SK-N-SH (cell line): ENCODE measurements at regions not wholly inside any gene's neighbourhood (a gene's known extent, or its start where the extent isn't known, plus 50 kb on each side); places are given as distances from the start of the nearest gene placed in this dataset.

ENCODE experiments used
- CTCF ChIA-PET: fragments of 300-600, 350-600 bp; formaldehyde crosslinking; extraction: SDS; loops from one replicate; lab custom pipeline; 2021; lab: Yijun Ruan, JAX
- POLR2A ChIA-PET: fragments of 350-600 bp; sonication (Branson Sonifier 250); formaldehyde crosslinking; extraction: SDS; loops from one replicate; lab custom pipeline; 2020; ENCODE audit warnings: antibody characterized with exemption, inconsistent platforms; lab: Yijun Ruan, JAX
- DNase-seq: peaks from one replicate; pipeline ENCODE4 v3.0.0; 2012
- H2AFZ ChIP-seq: fragments of 200-600 bp; sonication (generic); 2 replicates; pipeline ENCODE4 v1.8.1; 2016; ENCODE audit warnings: antibody characterized with exemption, mild to moderate bottlenecking, low read depth
- H3F3A ChIP-seq: fragments of 200-600 bp; sonication (generic); replicated peaks from 2 replicates; pipeline ENCODE3; 2016; ENCODE audit warnings: antibody characterized with exemption, mild to moderate bottlenecking; ENCODE audit not compliant: insufficient read depth
- H3K27ac ChIP-seq, 2 experiments: fragments of 200-500 bp in 1 of 2; fragments of 200-600 bp in 1 of 2; sonication (Bioruptor generic) in 1 of 2; sonication (generic), shearing (Covaris generic) in 1 of 2; 2 replicates each; pipeline versions ENCODE4 v1.5.1 to v1.6.1; 2014 to 2016; ENCODE audit warnings: low read depth in 2 of 2, inconsistent platforms in 1 of 2, low read length in 1 of 2, mild to moderate bottlenecking in 1 of 2, mixed read lengths in 1 of 2
- H3K27me3 ChIP-seq: fragments of 200-600 bp; sonication (generic), shearing (Covaris generic); 2 replicates; pipeline ENCODE4 v1.6.1; 2016; ENCODE audit warnings: mixed run types; ENCODE audit not compliant: insufficient read depth
- H3K36me3 ChIP-seq, 2 experiments: fragments of 200-500 bp in 1 of 2; fragments of 200-600 bp in 1 of 2; sonication (Bioruptor generic) in 1 of 2; sonication (generic) in 1 of 2; replicated peaks in 1 of 2; 2 replicates each; pipeline versions ENCODE3 to v1.5.1; 2014 to 2016; ENCODE audit warnings: low read length in 1 of 2, mild to moderate bottlenecking in 1 of 2; ENCODE audit not compliant: insufficient read depth in 2 of 2, control insufficient read depth in 1 of 2
- H3K4me1 ChIP-seq, 2 experiments: fragments of 200-500 bp in 1 of 2; fragments of 200-600 bp in 1 of 2; sonication (Bioruptor generic) in 1 of 2; sonication (generic), shearing (Covaris generic) in 1 of 2; 2 replicates each; pipeline versions ENCODE4 v1.5.1 to v1.6.1; 2014 to 2016; ENCODE audit warnings: low read depth in 1 of 2, low read length in 1 of 2, mixed run types in 1 of 2; ENCODE audit not compliant: insufficient read depth in 2 of 2, control insufficient read depth in 1 of 2
- H3K4me2 ChIP-seq: fragments of 200-600 bp; sonication (generic), shearing (Covaris generic); 2 replicates; pipeline ENCODE4 v1.6.1; 2017; ENCODE audit warnings: mixed run types
- H3K4me3 ChIP-seq, 2 experiments: fragments of 200-500 bp in 1 of 2; fragments of 200-600 bp in 1 of 2; sonication (Bioruptor generic) in 1 of 2; sonication (generic), shearing (Covaris generic) in 1 of 2; 2 replicates each; pipeline versions ENCODE4 v1.5.1 to v1.8.1; 2014 to 2016; ENCODE audit warnings: low read depth in 2 of 2, inconsistent platforms in 1 of 2, low read length in 1 of 2, mild to moderate bottlenecking in 1 of 2, mixed read lengths in 1 of 2, moderate library complexity in 1 of 2
- H3K79me2 ChIP-seq: fragments of 200-600 bp; sonication (generic); 2 replicates; pipeline ENCODE4 v1.8.1; 2017; ENCODE audit warnings: mild to moderate bottlenecking; ENCODE audit not compliant: insufficient read depth
- H3K9ac ChIP-seq: fragments of 200-600 bp; sonication (generic); 2 replicates; pipeline ENCODE4 v1.6.1; 2017; ENCODE audit warnings: mixed run types
- H3K9me2 ChIP-seq: fragments of 200-600 bp; sonication (generic); 2 replicates; pipeline ENCODE4 v1.6.1; 2017; ENCODE audit warnings: mixed run types
- H3K9me3 ChIP-seq: fragments of 200-600 bp; sonication (generic); 2 replicates; pipeline ENCODE4 v1.6.1; 2017; ENCODE audit warnings: mixed run types, mild to moderate bottlenecking, moderate library complexity
- H4K20me1 ChIP-seq: fragments of 200-600 bp; sonication (generic); 2 replicates; pipeline ENCODE4 v1.6.1; 2017; ENCODE audit warnings: mild to moderate bottlenecking, mixed run types; ENCODE audit not compliant: insufficient read depth
- EP300 ChIP-seq, 2 experiments: IDR thresholded peaks; 2 replicates each; pipeline versions ENCODE4 v1.4.0 to v1.6.1; 2012; ENCODE audit warnings: borderline replicate concordance in 1 of 2, low read depth in 1 of 2, low read length in 1 of 2
- EZH2phosphoT487 ChIP-seq: fragments of 200-600 bp; sonication (generic); IDR thresholded peaks from 2 replicates; pipeline ENCODE4 v1.6.1; 2017; ENCODE audit warnings: low read depth, mixed run types, mild to moderate bottlenecking, antibody characterized with exemption, moderate library complexity, borderline replicate concordance
- FOSL2 ChIP-seq: IDR thresholded peaks from 2 replicates; pipeline ENCODE4 v1.4.0; 2012; ENCODE audit warnings: low read depth, mild to moderate bottlenecking, moderate library complexity, borderline replicate concordance
- FOXJ3 ChIP-seq: sonication (generic); formaldehyde crosslinking; IDR thresholded peaks from 2 replicates; pipeline ENCODE4 v1.5.1; 2020; ENCODE audit warnings: mild to moderate bottlenecking, missing genetic modification reagents
- GABPA ChIP-seq: IDR thresholded peaks from 2 replicates; pipeline ENCODE4 v1.4.0; 2012; ENCODE audit warnings: low read depth, mild to moderate bottlenecking
- JUND ChIP-seq: IDR thresholded peaks from 2 replicates; pipeline ENCODE4 v1.4.0; 2012
- RCOR1 ChIP-seq: fragments of 150-350 bp; IDR thresholded peaks from 2 replicates; pipeline ENCODE4 v1.6.1; 2017; ENCODE audit warnings: antibody characterized with exemption, low read length
- SIN3A ChIP-seq: IDR thresholded peaks from 2 replicates; pipeline ENCODE4 v1.6.1; 2012; ENCODE audit warnings: low read depth, mild to moderate bottlenecking, low read length, moderate library complexity, borderline replicate concordance
- SMC3 ChIP-seq: IDR thresholded peaks from 2 replicates; pipeline ENCODE4 v1.6.1; 2012; ENCODE audit warnings: low read depth, low read length, improper control_type of control experiment
- TAF1 ChIP-seq: IDR thresholded peaks from 2 replicates; pipeline ENCODE4 v1.6.1; 2012; ENCODE audit warnings: low read depth, mild to moderate bottlenecking, low read length, moderate library complexity, borderline replicate concordance
- WGBS: methylation state at CpG from one replicate; pipeline ENCODE4 v1.1.6; 2017; ENCODE audit warnings: low lambda C conversion rate; 5-methylcytosine and 5-hydroxymethylcytosine counted together
- TF ChIP-seq, protein P1 (sequence below): IDR thresholded peaks from 2 replicates; pipeline ENCODE4; 2012
- TF ChIP-seq, protein P2 (sequence below): fragments of 150-350 bp; IDR thresholded peaks from 2 replicates; pipeline ENCODE4 v1.6.1; 2017; ENCODE audit warnings: antibody characterized with exemption, low read length, low read depth, borderline replicate concordance
- TF ChIP-seq, protein P3 (sequence below): IDR thresholded peaks from 2 replicates; pipeline ENCODE4 v1.4.0; 2012; ENCODE audit warnings: low read depth
- TF ChIP-seq, protein P4 (sequence below): fragments of 150-350 bp; IDR thresholded peaks from 2 replicates; pipeline ENCODE4 v1.6.1; 2016; ENCODE audit warnings: mild to moderate bottlenecking, low read depth, low read length
- TF ChIP-seq, protein P5 (sequence below): IDR thresholded peaks from 2 replicates; pipeline ENCODE4 v1.4.0; 2012; ENCODE audit warnings: low read depth, borderline replicate concordance
- TF ChIP-seq, protein P6 (sequence below): fragments of 200-600 bp; sonication (generic); IDR thresholded peaks from 2 replicates; pipeline ENCODE4 v1.6.1; 2017; ENCODE audit warnings: antibody characterized with exemption, mild to moderate bottlenecking, moderate library complexity

DNA sequence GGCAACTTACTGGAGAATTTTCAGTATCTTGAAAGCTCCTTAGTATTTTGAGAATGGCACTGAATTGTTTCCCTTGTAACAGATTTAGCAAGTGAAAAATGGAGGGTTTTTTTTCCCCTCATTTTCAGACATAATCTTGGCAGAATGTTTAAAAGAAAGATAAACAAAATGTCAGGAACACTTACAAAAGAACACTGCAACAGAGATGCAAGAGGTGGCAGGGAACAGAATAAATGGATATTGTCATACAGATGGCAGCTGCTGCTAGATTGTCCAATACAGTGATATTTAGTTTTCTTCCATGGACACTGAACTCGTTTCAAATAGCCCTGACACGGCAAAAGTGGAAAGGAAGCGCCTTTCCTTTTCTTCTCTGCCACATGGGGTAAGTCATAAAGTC lies 76.9 kb upstream of the ZNF608 start:
- Histone ChIP-seq H2AFZ (no peak overlapping the region), H3K79me2 (no peaks in the 10 kb centered on the region), H3K36me3 (no peaks in the 10 kb centered on the region), H3K4me1 (peaks cover 0 to 15% of the 10 kb centered on the region in 2 experiments; a peak in 2 of 4 replicates), H3K27ac (no peak overlapping the region), H3K9me3 (no peaks in the 10 kb centered on the region), H3K9ac (no peak overlapping the region), H3F3A (no peaks in the 10 kb centered on the region), H3K4me2 (no peak overlapping the region), H4K20me1 (no peaks in the 10 kb centered on the region), H3K4me3 (no peak overlapping the region), H3K9me2 (no peaks in the 10 kb centered on the region), H3K27me3 (no peaks in the 10 kb centered on the region)
- WGBS, result 73% methylated on average over 3 of the region's 3 CpGs
- TF ChIP-seq SMC3, result no peak
- no peak for DNase-seq
- ChIA-PET POLR2A (no interaction called here), CTCF (interaction anchor here (0.7 to 2.9 kb wide), 2 partner anchors 16 to 1275 kb away, joined by 3 to 10 read pairs; no protein-coding TSS in a partner anchor)

DNA sequence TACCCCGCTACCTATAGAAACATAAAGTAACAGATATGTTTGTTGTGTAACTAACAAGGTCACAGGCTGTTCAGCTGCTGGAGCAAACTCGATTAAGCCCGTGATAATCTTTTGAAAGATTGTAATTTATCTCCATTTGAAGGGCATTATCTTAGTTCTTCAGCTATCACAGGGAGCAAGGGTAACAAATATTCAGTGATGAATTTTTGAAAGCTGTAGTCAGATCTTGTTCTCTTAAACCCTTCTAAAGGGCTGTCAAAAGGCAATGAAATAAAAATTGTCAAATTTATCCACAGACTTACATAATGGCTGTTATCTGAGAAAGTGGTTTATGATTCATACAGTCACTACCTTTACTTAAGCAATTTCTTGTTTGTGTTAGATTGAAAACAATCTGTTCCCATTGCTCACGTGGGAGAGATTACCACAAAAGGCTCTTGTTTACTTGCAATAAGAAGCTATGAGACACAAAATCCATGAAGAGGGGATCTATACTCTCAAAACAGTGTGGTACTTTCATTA lies 78.3 kb upstream of the ZNF608 start:
- no peaks in the 10 kb centered on the region for H4K20me1 ChIP-seq
- H3K9me2 ChIP-seq, result no peaks in the 10 kb centered on the region
- POLR2A ChIA-PET, result no interaction called here
- H3K4me2 ChIP-seq, result no peak overlapping the region
- H3K9ac ChIP-seq, result no peak overlapping the region
- no peak overlapping the region for H3K4me3 ChIP-seq
- H3K9me3 ChIP-seq, result no peaks in the 10 kb centered on the region
- H3K27me3 ChIP-seq, result no peaks in the 10 kb centered on the region
- 38% methylated on average over 4 of the region's 4 CpGs for WGBS
- no peaks in the 10 kb centered on the region for H3F3A ChIP-seq
- H3K27ac ChIP-seq, result no peak overlapping the region
- H3K79me2 ChIP-seq, result no peaks in the 10 kb centered on the region
- H3K36me3 ChIP-seq, result no peaks in the 10 kb centered on the region
- H3K4me1 ChIP-seq, result peaks cover 0 to 15% of the 10 kb centered on the region in 2 experiments; a peak in 2 of 4 replicates
- no peak overlapping the region for H2AFZ ChIP-seq
- DNase-seq, result peak; percentile 46
- CTCF ChIA-PET, result interaction anchor here (0.8 to 2.9 kb wide), 3 partner anchors 8 to 76 kb away, joined by 3 to 10 read pairs (median 3); no protein-coding TSS in a partner anchor
- TF ChIP-seq JUND (no peak), EZH2phosphoT487 (no peak), SMC3 (no peak), SIN3A (no peak), EP300 (IDR thresholded peaks at IDR 0.05; ENCODE audit: borderline replicate concordance in 1 of 2, low read depth in 1 of 2, low read length in 1 of 2) (peak; percentile 25 to 86; a peak in 2 of 4 replicates), RCOR1 (peak; percentile 73; the same call in 1 of the 2 replicates), TAF1 (no peak), FOSL2 (no peak), GABPA (no peak), FOXJ3 (CRISPR knock-in tag) (0 out of 2 replicates have a peak, but pooled peaks have one; percentile 52)
- TF ChIP-seq, protein P1, sequence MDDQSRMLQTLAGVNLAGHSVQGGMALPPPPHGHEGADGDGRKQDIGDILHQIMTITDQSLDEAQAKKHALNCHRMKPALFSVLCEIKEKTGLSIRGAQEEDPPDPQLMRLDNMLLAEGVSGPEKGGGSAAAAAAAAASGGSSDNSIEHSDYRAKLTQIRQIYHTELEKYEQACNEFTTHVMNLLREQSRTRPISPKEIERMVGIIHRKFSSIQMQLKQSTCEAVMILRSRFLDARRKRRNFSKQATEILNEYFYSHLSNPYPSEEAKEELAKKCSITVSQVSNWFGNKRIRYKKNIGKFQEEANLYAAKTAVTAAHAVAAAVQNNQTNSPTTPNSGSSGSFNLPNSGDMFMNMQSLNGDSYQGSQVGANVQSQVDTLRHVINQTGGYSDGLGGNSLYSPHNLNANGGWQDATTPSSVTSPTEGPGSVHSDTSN, result no peak
- TF ChIP-seq, protein P2, sequence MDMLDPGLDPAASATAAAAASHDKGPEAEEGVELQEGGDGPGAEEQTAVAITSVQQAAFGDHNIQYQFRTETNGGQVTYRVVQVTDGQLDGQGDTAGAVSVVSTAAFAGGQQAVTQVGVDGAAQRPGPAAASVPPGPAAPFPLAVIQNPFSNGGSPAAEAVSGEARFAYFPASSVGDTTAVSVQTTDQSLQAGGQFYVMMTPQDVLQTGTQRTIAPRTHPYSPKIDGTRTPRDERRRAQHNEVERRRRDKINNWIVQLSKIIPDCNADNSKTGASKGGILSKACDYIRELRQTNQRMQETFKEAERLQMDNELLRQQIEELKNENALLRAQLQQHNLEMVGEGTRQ, result no peak
- TF ChIP-seq, protein P3, sequence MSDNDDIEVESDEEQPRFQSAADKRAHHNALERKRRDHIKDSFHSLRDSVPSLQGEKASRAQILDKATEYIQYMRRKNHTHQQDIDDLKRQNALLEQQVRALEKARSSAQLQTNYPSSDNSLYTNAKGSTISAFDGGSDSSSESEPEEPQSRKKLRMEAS, result no peak
- TF ChIP-seq, protein P4, sequence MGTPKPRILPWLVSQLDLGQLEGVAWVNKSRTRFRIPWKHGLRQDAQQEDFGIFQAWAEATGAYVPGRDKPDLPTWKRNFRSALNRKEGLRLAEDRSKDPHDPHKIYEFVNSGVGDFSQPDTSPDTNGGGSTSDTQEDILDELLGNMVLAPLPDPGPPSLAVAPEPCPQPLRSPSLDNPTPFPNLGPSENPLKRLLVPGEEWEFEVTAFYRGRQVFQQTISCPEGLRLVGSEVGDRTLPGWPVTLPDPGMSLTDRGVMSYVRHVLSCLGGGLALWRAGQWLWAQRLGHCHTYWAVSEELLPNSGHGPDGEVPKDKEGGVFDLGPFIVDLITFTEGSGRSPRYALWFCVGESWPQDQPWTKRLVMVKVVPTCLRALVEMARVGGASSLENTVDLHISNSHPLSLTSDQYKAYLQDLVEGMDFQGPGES, result no peak
- TF ChIP-seq, protein P5, sequence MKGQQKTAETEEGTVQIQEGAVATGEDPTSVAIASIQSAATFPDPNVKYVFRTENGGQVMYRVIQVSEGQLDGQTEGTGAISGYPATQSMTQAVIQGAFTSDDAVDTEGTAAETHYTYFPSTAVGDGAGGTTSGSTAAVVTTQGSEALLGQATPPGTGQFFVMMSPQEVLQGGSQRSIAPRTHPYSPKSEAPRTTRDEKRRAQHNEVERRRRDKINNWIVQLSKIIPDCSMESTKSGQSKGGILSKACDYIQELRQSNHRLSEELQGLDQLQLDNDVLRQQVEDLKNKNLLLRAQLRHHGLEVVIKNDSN, result no peak
- TF ChIP-seq, protein P6, sequence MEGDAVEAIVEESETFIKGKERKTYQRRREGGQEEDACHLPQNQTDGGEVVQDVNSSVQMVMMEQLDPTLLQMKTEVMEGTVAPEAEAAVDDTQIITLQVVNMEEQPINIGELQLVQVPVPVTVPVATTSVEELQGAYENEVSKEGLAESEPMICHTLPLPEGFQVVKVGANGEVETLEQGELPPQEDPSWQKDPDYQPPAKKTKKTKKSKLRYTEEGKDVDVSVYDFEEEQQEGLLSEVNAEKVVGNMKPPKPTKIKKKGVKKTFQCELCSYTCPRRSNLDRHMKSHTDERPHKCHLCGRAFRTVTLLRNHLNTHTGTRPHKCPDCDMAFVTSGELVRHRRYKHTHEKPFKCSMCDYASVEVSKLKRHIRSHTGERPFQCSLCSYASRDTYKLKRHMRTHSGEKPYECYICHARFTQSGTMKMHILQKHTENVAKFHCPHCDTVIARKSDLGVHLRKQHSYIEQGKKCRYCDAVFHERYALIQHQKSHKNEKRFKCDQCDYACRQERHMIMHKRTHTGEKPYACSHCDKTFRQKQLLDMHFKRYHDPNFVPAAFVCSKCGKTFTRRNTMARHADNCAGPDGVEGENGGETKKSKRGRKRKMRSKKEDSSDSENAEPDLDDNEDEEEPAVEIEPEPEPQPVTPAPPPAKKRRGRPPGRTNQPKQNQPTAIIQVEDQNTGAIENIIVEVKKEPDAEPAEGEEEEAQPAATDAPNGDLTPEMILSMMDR, result no peak
